SK-N-DZ (cell line): ENCODE measurements at regions not wholly inside any gene's neighbourhood (a gene's known extent, or its start where the extent isn't known, plus 50 kb on each side); places are given as distances from the start of the nearest gene placed in this dataset.
"Not testable (repeated sequence)": the region's sequence is repeated elsewhere in the genome, so short reads cannot be mapped to it uniquely, and the experiment has no call there.

ENCODE experiments used
- DNase-seq: peaks from one replicate; pipeline ENCODE4 v3.0.0-alpha.2; 2015; ENCODE audit warnings: low spot score

- no peak for DNase-seq
Measured at GRCh38 chr2:189308056-189308790, 128.7 kb upstream of the COL5A2 start.

- DNase-seq = no peak
Measured at GRCh38 chr2:189309331-189309730, 129.8 kb upstream of the COL5A2 start.

- DNase-seq = no peak
Measured at GRCh38 chr2:189312211-189312610, 129.1 kb upstream of the WDR75 start.

GRCh38 chr2:189312643-189313042 is 128.6 kb upstream of the WDR75 start:
- no peak for DNase-seq

- no peak for DNase-seq
Measured at GRCh38 chr2:189318761-189319160, 122.5 kb upstream of the WDR75 start.

- not testable (repeated sequence) for DNase-seq
Measured at GRCh38 chr2:189319424-189319823, 121.8 kb upstream of the WDR75 start.

GRCh38 chr2:189327879-189328847 is 113.1 kb upstream of the WDR75 start:
- DNase-seq = no peak

GRCh38 chr2:189328848-189329245 is 112.4 kb upstream of the WDR75 start:
- no peak for DNase-seq

GRCh38 chr2:189336276-189336975 is 104.8 kb upstream of the WDR75 start:
- no peak for DNase-seq

GRCh38 chr2:189337656-189338055 is 103.6 kb upstream of the WDR75 start:
- no peak for DNase-seq

GRCh38 chr2:189338115-189338514 is 103.2 kb upstream of the WDR75 start:
- no peak for DNase-seq

- no peak for DNase-seq
Measured at GRCh38 chr2:189341077-189341476, 100.2 kb upstream of the WDR75 start.

- no peak for DNase-seq
Measured at GRCh38 chr2:189344043-189344442, 97.2 kb upstream of the WDR75 start.

- no peak for DNase-seq
Measured at GRCh38 chr2:189347540-189347939, 93.7 kb upstream of the WDR75 start.

GRCh38 chr2:189348369-189348768 is 92.9 kb upstream of the WDR75 start:
- no peak for DNase-seq

- DNase-seq = no peak
Measured at GRCh38 chr2:189350540-189351209, 90.6 kb upstream of the WDR75 start.

- DNase-seq = not testable (repeated sequence)
Measured at GRCh38 chr2:189351933-189352332, 89.3 kb upstream of the WDR75 start.

- DNase-seq = not testable (repeated sequence)
Measured at GRCh38 chr2:189357375-189357774, 83.9 kb upstream of the WDR75 start.

- DNase-seq = no peak
Measured at GRCh38 chr2:189360861-189361260, 80.4 kb upstream of the WDR75 start.

- DNase-seq = no peak
Measured at GRCh38 chr2:189362283-189362682, 79.0 kb upstream of the WDR75 start.

GRCh38 chr2:189363559-189363958 is 77.7 kb upstream of the WDR75 start:
- DNase-seq = no peak
